HFF-Myc (cell line): ENCODE measurements at regions not wholly inside any gene's neighbourhood (a gene's known extent, or its start where the extent isn't known, plus 50 kb on each side); places are given as distances from the start of the nearest gene placed in this dataset.

Experiments
- DNase-seq: peaks from one replicate; pipeline ENCODE4 v3.0.0-alpha.2; 2011; ENCODE audit warnings: low read depth; ENCODE audit errors: extremely low read depth
- H3K4me3 ChIP-seq: replicated peaks from 2 replicates; pipeline ENCODE4 v1.5.1; 2011; ENCODE audit warnings: low read depth, mild to moderate bottlenecking, control low read depth, low read length
- TF ChIP-seq, protein P1 (sequence below): IDR thresholded peaks from 2 replicates; pipeline ENCODE4 v1.5.1; 2012; ENCODE audit warnings: mild to moderate bottlenecking, low read depth, low read length, control low read depth; ENCODE audit errors: missing control alignments

GRCh38 chr16:85302018-85302847, 190.0 kb upstream of the CIBAR2 start:
- TF ChIP-seq, protein P1, sequence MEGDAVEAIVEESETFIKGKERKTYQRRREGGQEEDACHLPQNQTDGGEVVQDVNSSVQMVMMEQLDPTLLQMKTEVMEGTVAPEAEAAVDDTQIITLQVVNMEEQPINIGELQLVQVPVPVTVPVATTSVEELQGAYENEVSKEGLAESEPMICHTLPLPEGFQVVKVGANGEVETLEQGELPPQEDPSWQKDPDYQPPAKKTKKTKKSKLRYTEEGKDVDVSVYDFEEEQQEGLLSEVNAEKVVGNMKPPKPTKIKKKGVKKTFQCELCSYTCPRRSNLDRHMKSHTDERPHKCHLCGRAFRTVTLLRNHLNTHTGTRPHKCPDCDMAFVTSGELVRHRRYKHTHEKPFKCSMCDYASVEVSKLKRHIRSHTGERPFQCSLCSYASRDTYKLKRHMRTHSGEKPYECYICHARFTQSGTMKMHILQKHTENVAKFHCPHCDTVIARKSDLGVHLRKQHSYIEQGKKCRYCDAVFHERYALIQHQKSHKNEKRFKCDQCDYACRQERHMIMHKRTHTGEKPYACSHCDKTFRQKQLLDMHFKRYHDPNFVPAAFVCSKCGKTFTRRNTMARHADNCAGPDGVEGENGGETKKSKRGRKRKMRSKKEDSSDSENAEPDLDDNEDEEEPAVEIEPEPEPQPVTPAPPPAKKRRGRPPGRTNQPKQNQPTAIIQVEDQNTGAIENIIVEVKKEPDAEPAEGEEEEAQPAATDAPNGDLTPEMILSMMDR = no peak
- no peak for DNase-seq
- H3K4me3 ChIP-seq = no peak overlapping the region

DNA sequence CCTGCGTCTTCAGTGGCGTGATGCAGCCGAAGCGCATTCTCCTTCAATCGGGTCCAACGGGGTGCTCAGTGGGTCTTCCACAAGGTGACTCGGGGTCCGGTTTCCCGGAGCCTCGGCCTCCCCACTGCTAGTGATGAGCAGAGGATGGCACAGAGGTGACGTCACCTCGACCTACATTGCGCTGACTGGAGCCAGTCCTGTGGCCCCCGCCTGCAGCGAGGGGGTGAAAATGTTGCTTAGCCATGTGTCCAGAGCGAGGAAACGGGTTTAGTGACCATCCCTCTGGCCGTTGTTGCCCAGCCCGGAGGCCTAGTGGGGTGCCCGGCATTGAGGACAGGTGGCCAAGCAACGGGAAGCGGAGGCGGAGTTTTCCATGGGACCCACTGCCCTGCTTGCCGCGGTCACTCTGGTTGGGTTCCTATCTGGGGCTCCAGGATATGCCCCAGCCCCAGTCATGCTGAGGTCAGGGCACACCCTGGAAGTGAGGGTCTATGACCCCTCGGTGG, 190.6 kb upstream of the CIBAR2 start:
- H3K4me3 ChIP-seq = no peak overlapping the region
- TF ChIP-seq, protein P1 = no peak
- DNase-seq = no peak

DNA sequence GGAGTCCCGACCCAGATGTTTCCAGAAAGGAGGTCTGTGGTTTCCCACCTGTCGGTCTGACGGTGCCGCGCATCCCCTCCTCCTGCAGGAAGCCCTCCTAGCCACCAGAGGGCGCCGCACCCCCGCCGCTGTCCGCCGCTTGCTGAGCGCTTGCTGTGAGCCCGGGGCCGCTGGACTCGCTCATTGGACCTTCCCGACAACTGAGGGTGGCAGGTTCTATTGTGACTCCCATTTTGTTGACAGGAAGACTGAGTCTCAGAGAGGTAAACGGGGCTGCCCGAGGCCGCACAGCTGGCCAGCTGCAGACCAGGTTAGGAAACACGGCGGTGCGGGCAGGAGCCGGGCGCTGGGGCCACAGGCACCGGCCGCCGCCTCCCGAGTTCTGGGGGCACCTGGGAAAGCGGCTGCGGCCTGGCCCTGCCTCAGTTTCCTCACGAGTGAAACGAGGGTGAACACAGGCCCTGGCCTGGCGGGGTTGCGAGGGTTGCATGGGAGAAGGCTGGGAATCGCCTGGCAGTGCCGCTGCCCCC, 191.1 kb upstream of the CIBAR2 start:
- no peak overlapping the region for H3K4me3 ChIP-seq
- TF ChIP-seq, protein P1 = peak; percentile 81
- no peak for DNase-seq

GRCh38 chr16:85304337-85304736, 192.1 kb upstream of the CIBAR2 start:
- no peak for DNase-seq
- no peak overlapping the region for H3K4me3 ChIP-seq
- TF ChIP-seq, protein P1 = no peak

- no peak overlapping the region for H3K4me3 ChIP-seq
- DNase-seq = peak; percentile 56
- TF ChIP-seq, protein P1 = no peak
Measured at GRCh38 chr16:85306071-85306792, 194.0 kb upstream of the CIBAR2 start.

DNA sequence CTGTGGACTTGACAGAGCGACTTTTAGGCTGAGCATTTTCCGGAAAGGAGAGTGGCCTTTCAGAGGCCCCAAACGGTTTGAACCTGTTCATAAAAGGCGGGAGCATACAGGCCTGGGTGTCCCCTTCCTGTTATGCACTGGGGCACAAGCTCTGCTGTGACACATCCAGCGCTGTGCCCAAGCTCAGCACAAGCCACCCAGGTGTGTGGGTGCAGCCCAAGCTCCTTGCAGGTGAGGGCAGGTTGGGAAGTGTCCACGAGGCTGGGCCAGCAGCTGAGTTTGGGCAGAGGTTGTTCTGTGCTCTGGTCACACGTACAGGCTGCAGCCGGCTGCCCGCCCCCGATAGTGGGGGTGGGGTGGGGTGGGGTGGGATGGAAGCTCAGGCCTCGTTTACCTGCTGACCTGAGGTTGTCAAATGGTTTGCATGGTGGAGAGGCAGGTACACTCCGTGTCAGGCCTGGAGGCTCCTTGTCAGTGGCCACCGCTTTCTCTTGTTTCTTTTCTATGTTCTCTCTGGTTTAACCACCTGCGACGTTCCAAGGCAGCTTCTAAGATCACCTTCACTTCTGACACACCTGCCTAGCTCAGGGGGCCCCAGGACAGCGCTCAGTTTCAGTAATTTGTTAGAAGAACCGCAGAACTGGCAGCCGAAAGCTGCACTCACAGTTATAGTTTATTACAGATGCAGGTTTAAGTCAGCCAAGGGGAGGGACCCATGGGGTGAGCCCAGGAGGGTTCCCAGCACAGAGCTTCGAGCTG, 194.7 kb upstream of the CIBAR2 start:
- TF ChIP-seq, protein P1 = no peak
- H3K4me3 ChIP-seq = no peak overlapping the region
- DNase-seq = no peak
